ENCODE measurements at regions not wholly inside any gene's neighbourhood (a gene's known extent, or its start where the extent isn't known, plus 50 kb on each side); places are given as distances from the start of the nearest gene placed in this dataset.

DNA sequence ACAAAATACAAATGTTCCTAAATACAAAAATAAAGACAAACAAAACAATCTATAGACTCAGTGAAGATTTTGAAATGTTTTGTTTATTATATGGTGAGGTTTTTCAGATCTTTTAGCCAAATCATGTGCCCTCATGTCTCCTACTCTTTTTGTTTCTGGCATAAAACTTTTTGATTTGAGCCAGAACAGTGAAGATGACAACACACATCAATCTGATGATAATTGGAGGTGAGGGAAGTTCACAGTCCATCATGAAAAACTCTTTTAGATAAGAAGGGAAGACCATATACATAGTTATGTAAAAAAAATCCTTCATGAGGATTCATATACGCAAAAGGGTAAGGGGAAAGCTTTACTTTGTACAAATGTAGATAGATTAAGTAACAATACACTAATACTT is 75.1 kb upstream of the OSBPL11 start:
- Histone ChIP-seq H3K9me3 (ENCODE audit: control insufficient read depth, insufficient read depth, low read depth, low read length) (no peaks in the 10 kb centered on the region), H3K36me3 (ENCODE audit: control insufficient read depth in 2 of 2, insufficient read depth in 1 of 2, low read length in 2 of 2) (no peaks in the 10 kb centered on the region), H3K4me1 (ENCODE audit: control insufficient read depth, insufficient read depth, low read length) (no peaks in the 10 kb centered on the region), H3K27ac (ENCODE audit: extremely low read depth, low read depth, low read length) (no peak overlapping the region), H3K4me3 (ENCODE audit: low read depth, low read length) (no peak overlapping the region)
- CTCF ChIA-PET = no interaction called here
- no peak for TF ChIP-seq WT1 (tag by site-specific recombination; IDR thresholded peaks at IDR 0.05)
- no peak for TF ChIP-seq SP2 (tag by site-specific recombination; IDR thresholded peaks at IDR 0.05)
- TF ChIP-seq, protein P1, sequence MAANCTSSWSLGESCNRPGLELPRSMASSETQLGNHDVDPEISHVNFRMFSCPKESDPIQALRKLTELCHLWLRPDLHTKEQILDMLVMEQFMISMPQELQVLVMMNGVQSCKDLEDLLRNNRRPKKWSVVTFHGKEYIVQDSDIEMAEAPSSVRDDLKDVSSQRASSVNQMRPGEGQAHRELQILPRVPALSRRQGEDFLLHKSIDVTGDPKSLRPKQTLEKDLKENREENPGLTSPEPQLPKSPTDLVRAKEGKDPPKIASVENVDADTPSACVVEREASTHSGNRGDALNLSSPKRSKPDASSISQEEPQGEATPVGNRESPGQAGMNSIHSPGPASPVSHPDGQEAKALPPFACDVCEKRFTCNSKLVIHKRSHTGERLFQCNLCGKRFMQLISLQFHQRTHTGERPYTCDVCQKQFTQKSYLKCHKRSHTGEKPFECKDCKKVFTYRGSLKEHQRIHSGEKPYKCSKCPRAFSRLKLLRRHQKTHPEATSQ (tag by site-specific recombination; IDR thresholded peaks at IDR 0.05) = no peak
- TF ChIP-seq, protein P2, sequence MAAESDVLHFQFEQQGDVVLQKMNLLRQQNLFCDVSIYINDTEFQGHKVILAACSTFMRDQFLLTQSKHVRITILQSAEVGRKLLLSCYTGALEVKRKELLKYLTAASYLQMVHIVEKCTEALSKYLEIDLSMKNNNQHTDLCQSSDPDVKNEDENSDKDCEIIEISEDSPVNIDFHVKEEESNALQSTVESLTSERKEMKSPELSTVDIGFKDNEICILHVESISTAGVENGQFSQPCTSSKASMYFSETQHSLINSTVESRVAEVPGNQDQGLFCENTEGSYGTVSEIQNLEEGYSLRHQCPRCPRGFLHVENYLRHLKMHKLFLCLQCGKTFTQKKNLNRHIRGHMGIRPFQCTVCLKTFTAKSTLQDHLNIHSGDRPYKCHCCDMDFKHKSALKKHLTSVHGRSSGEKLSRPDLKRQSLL (tag by site-specific recombination; IDR thresholded peaks at IDR 0.05) = no peak
- no peak for TF ChIP-seq ZNF585B (tag by site-specific recombination; IDR thresholded peaks at IDR 0.05)
- TF ChIP-seq ZNF23 (tag by site-specific recombination; IDR thresholded peaks at IDR 0.05; ENCODE audit: borderline replicate concordance) = no peak
- TF ChIP-seq ZNF274 (IDR thresholded peaks at IDR 0.05; ENCODE audit: low read length) = no peak
- no peak for TF ChIP-seq ZNF274 (tag by site-specific recombination; IDR thresholded peaks at IDR 0.05; ENCODE audit: borderline replicate concordance)
- no peak for TF ChIP-seq BCL6B (tag by site-specific recombination; IDR thresholded peaks at IDR 0.05)
- TF ChIP-seq ZSCAN18 (tag by site-specific recombination; IDR thresholded peaks at IDR 0.05) = no peak
- TF ChIP-seq ZSCAN4 (tag by site-specific recombination; IDR thresholded peaks at IDR 0.05) = no peak
- TF ChIP-seq ZNF292 (tag by site-specific recombination; IDR thresholded peaks at IDR 0.05; ENCODE audit: borderline replicate concordance, low read depth) = no peak
- no peak for TF ChIP-seq ZNF558 (tag by site-specific recombination; IDR thresholded peaks at IDR 0.05)
- TF ChIP-seq, protein P3, sequence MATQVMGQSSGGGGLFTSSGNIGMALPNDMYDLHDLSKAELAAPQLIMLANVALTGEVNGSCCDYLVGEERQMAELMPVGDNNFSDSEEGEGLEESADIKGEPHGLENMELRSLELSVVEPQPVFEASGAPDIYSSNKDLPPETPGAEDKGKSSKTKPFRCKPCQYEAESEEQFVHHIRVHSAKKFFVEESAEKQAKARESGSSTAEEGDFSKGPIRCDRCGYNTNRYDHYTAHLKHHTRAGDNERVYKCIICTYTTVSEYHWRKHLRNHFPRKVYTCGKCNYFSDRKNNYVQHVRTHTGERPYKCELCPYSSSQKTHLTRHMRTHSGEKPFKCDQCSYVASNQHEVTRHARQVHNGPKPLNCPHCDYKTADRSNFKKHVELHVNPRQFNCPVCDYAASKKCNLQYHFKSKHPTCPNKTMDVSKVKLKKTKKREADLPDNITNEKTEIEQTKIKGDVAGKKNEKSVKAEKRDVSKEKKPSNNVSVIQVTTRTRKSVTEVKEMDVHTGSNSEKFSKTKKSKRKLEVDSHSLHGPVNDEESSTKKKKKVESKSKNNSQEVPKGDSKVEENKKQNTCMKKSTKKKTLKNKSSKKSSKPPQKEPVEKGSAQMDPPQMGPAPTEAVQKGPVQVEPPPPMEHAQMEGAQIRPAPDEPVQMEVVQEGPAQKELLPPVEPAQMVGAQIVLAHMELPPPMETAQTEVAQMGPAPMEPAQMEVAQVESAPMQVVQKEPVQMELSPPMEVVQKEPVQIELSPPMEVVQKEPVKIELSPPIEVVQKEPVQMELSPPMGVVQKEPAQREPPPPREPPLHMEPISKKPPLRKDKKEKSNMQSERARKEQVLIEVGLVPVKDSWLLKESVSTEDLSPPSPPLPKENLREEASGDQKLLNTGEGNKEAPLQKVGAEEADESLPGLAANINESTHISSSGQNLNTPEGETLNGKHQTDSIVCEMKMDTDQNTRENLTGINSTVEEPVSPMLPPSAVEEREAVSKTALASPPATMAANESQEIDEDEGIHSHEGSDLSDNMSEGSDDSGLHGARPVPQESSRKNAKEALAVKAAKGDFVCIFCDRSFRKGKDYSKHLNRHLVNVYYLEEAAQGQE (tag by site-specific recombination; IDR thresholded peaks at IDR 0.05) = no peak
- TF ChIP-seq ZNF623 (tag by site-specific recombination; IDR thresholded peaks at IDR 0.05) = no peak
- POLR2A ChIA-PET = no interaction called here

- H3K4me1 ChIP-seq (ENCODE audit: control insufficient read depth, insufficient read depth, low read length) = no peaks in the 10 kb centered on the region
- H3K9me3 ChIP-seq (ENCODE audit: control insufficient read depth, insufficient read depth, low read depth, low read length) = no peaks in the 10 kb centered on the region
- H3K4me3 ChIP-seq (ENCODE audit: low read depth, low read length) = no peak overlapping the region
- ChIA-PET CTCF (no interaction called here), POLR2A (no interaction called here)
- H3K36me3 ChIP-seq (ENCODE audit: control insufficient read depth in 2 of 2, insufficient read depth in 1 of 2, low read length in 2 of 2) = no peaks in the 10 kb centered on the region
- no peak overlapping the region for H3K27ac ChIP-seq (ENCODE audit: extremely low read depth, low read depth, low read length)
- TF ChIP-seq SALL2 (tag by site-specific recombination; IDR thresholded peaks at IDR 0.05; ENCODE audit: borderline replicate concordance) (no peak), ZSCAN30 (tag by site-specific recombination; IDR thresholded peaks at IDR 0.05) (no peak), KLF16 (tag by site-specific recombination; IDR thresholded peaks at IDR 0.05) (no peak), ZNF350 (tag by site-specific recombination; IDR thresholded peaks at IDR 0.05) (no peak), ZNF707 (tag by site-specific recombination; IDR thresholded peaks at IDR 0.05) (no peak)
- TF ChIP-seq, protein P4, sequence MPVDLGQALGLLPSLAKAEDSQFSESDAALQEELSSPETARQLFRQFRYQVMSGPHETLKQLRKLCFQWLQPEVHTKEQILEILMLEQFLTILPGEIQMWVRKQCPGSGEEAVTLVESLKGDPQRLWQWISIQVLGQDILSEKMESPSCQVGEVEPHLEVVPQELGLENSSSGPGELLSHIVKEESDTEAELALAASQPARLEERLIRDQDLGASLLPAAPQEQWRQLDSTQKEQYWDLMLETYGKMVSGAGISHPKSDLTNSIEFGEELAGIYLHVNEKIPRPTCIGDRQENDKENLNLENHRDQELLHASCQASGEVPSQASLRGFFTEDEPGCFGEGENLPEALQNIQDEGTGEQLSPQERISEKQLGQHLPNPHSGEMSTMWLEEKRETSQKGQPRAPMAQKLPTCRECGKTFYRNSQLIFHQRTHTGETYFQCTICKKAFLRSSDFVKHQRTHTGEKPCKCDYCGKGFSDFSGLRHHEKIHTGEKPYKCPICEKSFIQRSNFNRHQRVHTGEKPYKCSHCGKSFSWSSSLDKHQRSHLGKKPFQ (tag by site-specific recombination; IDR thresholded peaks at IDR 0.05) = no peak
- TF ChIP-seq, protein P5, sequence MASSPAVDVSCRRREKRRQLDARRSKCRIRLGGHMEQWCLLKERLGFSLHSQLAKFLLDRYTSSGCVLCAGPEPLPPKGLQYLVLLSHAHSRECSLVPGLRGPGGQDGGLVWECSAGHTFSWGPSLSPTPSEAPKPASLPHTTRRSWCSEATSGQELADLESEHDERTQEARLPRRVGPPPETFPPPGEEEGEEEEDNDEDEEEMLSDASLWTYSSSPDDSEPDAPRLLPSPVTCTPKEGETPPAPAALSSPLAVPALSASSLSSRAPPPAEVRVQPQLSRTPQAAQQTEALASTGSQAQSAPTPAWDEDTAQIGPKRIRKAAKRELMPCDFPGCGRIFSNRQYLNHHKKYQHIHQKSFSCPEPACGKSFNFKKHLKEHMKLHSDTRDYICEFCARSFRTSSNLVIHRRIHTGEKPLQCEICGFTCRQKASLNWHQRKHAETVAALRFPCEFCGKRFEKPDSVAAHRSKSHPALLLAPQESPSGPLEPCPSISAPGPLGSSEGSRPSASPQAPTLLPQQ (tag by site-specific recombination; IDR thresholded peaks at IDR 0.05) = no peak
Observed at GRCh38 chr3:125670945-125671344, 75.6 kb upstream of the OSBPL11 start.

Measured in HEK293 (cell line).